ENCODE measurements at regions not wholly inside any gene's neighbourhood (a gene's known extent, or its start where the extent isn't known, plus 50 kb on each side); places are given as distances from the start of the nearest gene placed in this dataset.

DNA sequence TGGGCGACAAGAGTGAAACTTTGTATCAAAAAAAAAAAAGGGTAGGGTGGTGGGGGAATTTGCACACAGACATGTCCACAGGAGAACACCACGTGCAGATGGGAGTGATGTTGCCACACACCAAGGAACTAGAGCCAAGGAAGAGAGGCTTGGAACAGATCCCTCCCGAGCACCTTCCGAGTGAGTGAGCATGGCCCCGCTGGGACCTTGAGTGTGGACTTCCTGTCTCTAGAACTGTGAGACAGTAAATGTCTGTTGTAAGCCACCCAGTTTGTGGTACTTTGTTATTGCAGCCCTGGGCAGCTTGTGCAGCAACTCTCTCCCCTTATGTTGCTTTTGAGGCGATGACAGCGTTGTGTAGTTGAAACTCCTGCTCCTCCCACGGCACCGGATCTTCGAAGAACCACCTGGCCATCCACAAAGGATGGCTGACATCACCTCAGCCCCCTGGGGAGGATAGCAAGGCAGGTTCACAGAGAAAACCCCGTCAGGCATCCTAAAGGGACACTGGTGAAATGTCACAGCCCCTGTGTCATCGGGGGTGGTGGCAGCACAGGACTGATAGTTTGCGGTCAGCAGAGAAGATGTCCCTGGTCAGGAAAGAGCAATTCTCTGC, 54.7 kb upstream of the PLEKHG3 start:
- peak; percentile 51 for DNase-seq (ENCODE audit: low read depth)
- H3K4me3 ChIP-seq (ENCODE audit: low read depth, low read length): no peak overlapping the region
- TF ChIP-seq, protein P1, sequence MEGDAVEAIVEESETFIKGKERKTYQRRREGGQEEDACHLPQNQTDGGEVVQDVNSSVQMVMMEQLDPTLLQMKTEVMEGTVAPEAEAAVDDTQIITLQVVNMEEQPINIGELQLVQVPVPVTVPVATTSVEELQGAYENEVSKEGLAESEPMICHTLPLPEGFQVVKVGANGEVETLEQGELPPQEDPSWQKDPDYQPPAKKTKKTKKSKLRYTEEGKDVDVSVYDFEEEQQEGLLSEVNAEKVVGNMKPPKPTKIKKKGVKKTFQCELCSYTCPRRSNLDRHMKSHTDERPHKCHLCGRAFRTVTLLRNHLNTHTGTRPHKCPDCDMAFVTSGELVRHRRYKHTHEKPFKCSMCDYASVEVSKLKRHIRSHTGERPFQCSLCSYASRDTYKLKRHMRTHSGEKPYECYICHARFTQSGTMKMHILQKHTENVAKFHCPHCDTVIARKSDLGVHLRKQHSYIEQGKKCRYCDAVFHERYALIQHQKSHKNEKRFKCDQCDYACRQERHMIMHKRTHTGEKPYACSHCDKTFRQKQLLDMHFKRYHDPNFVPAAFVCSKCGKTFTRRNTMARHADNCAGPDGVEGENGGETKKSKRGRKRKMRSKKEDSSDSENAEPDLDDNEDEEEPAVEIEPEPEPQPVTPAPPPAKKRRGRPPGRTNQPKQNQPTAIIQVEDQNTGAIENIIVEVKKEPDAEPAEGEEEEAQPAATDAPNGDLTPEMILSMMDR (conservative IDR thresholded peaks at IDR 0.05; ENCODE audit: low read depth, low read length): no peak

DNA sequence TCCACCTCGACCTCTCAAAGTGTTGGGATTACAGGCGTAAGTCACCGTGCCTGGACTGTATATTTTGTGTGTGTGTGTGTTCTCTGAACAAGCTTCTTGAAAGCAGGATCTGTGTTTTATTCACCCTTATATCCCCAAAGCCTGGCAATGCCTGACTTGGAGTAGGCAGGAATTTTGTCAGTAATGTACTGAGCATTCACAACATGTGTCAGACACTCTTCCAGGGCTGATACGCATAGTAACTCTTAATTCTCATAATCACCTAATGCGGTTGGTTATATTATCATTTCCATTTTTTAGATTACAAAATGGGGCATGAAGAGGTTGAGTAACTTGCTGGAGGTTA, 50.4 kb upstream of the PLEKHG3 start:
- no peak for DNase-seq (ENCODE audit: low read depth)
- no peak overlapping the region for H3K4me3 ChIP-seq (ENCODE audit: low read depth, low read length)
- TF ChIP-seq, protein P1 (conservative IDR thresholded peaks at IDR 0.05; ENCODE audit: low read depth, low read length): no peak

DNA sequence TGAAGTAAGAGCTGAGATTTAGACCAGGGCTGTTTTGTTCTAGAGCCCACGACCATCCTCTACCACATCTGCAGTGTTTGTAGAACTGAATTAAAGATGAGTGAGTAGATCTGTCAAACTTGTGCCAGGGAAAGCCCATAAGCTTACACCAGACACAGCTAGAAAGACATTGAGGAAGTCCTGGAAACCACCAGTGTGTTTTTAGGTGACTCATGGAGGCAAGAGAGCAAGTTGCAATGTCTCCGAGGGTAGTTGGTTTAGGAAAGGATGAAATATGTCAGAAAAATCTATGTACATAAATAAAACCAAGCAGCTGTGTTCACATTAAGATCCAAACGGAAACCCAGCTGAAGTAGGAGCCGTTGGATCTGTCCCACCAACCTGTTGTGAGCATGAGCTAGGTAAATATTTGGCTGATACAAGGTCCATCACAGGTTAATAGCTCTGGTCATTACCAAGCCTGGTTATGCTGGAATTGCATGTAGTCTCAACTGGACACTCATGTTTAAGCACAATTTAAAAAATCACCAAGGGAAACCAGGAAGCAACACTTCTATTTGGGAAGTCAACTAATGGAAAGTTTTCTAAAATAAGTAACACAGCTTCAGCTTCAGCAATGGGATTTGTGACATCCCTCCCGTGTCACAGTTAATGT, 49.9 kb upstream of the PLEKHG3 start:
- DNase-seq (ENCODE audit: low read depth): peak; percentile 73
- no peak overlapping the region for H3K4me3 ChIP-seq (ENCODE audit: low read depth, low read length)
- TF ChIP-seq, protein P1 (conservative IDR thresholded peaks at IDR 0.05; ENCODE audit: low read depth, low read length): no peak
